HCT116 (cell line): ENCODE measurements at regions not wholly inside any gene's neighbourhood (a gene's known extent, or its start where the extent isn't known, plus 50 kb on each side); places are given as distances from the start of the nearest gene placed in this dataset.

ENCODE experiments used
- CBX3 ChIP-seq: IDR thresholded peaks from 2 replicates; pipeline ENCODE4 v1.6.1; 2012; ENCODE audit warnings: low read depth
- EZH2 ChIP-seq: fragments of 200-600 bp; sonication (generic); IDR thresholded peaks from 2 replicates; pipeline ENCODE4 v1.6.1; 2017; ENCODE audit warnings: antibody characterized with exemption, mixed run types
- EZH2phosphoT487 ChIP-seq: fragments of 200-600 bp; IDR thresholded peaks from 2 replicates; pipeline ENCODE4 v1.6.1; 2018; ENCODE audit warnings: antibody characterized with exemption, borderline replicate concordance
- FOSL1 ChIP-seq: IDR thresholded peaks from 2 replicates; pipeline ENCODE4 v1.6.1; 2012; ENCODE audit warnings: low read depth
- JUND ChIP-seq: IDR thresholded peaks from 2 replicates; pipeline ENCODE4 v1.6.1; 2012
- POLR2A ChIP-seq: IDR thresholded peaks from 2 replicates; pipeline ENCODE4 v1.7.0; 2011; ENCODE audit warnings: borderline replicate concordance; ENCODE audit not compliant: insufficient read depth, insufficient read length; ENCODE audit errors: extremely low read depth
- POLR2AphosphoS5 ChIP-seq: IDR thresholded peaks from 2 replicates; pipeline ENCODE4 v1.6.1; 2011; ENCODE audit warnings: mild to moderate bottlenecking, low read depth, low read length, moderate library complexity
- SRF ChIP-seq: IDR thresholded peaks from 2 replicates; pipeline ENCODE4 v1.6.1; 2012; ENCODE audit warnings: low read depth
- TCF7L2 ChIP-seq: IDR thresholded peaks from 2 replicates; pipeline ENCODE4 v1.7.0; 2011; ENCODE audit warnings: borderline replicate concordance, inconsistent platforms; ENCODE audit not compliant: insufficient read depth, insufficient read length; ENCODE audit errors: extremely low read depth
- ZFX ChIP-seq: fragments of 450-650 bp; IDR thresholded peaks from 2 replicates; pipeline ENCODE4 v1.6.1; 2017
- TF ChIP-seq, protein P1 (sequence below), 3 experiments: fragments of 200-600 bp in 1 of 3; sonication (generic) in 1 of 3; IDR thresholded peaks in 2 of 3; conservative IDR thresholded peaks in 1 of 3; 2 replicates each; pipeline ENCODE4 v1.5.1; 2012 to 2017; ENCODE audit warnings: low read depth in 2 of 3, low read length in 2 of 3, antibody characterized with exemption in 1 of 3, borderline replicate concordance in 1 of 3, control low read depth in 1 of 3, mild to moderate bottlenecking in 1 of 3, mixed read lengths in 1 of 3, mixed run types in 1 of 3, moderate library complexity in 1 of 3; ENCODE audit not compliant: insufficient read depth in 1 of 3
- TF ChIP-seq, protein P2 (sequence below): IDR thresholded peaks from 2 replicates; pipeline ENCODE4 v1.6.1; 2012
- TF ChIP-seq, protein P3 (sequence below): IDR thresholded peaks from 2 replicates; pipeline ENCODE4 v1.6.1; 2012; ENCODE audit warnings: low read depth

DNA sequence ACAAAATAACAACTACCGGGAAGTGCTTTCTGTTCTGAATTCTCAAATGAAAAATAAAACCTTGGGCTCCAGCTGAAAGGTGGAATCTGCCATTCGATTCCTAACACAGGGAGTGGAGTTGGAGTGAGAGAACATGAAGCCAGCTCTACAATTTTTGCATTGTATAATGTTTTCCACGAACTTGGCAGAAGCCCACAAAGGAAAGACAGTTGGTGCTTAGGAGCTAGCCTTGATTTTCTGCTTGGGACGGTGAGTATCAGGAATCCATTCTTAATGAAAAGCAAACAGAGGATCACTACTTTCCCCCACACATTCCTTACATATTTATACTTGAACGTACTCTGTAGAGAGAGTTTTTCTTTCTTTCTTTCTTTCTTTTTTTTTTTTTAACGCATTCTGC lies 74.2 kb upstream of the FBXL7 start:
- TF ChIP-seq EZH2 (no peak), ZFX (no peak), POLR2AphosphoS5 (no peak), CBX3 (no peak), EZH2phosphoT487 (no peak), TCF7L2 (no peak), POLR2A (no peak), FOSL1 (no peak), JUND (no peak), SRF (no peak)
- TF ChIP-seq, protein P1, sequence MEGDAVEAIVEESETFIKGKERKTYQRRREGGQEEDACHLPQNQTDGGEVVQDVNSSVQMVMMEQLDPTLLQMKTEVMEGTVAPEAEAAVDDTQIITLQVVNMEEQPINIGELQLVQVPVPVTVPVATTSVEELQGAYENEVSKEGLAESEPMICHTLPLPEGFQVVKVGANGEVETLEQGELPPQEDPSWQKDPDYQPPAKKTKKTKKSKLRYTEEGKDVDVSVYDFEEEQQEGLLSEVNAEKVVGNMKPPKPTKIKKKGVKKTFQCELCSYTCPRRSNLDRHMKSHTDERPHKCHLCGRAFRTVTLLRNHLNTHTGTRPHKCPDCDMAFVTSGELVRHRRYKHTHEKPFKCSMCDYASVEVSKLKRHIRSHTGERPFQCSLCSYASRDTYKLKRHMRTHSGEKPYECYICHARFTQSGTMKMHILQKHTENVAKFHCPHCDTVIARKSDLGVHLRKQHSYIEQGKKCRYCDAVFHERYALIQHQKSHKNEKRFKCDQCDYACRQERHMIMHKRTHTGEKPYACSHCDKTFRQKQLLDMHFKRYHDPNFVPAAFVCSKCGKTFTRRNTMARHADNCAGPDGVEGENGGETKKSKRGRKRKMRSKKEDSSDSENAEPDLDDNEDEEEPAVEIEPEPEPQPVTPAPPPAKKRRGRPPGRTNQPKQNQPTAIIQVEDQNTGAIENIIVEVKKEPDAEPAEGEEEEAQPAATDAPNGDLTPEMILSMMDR (IDR thresholded peaks at IDR 0.05 in 2 of 3, conservative IDR thresholded peaks at IDR 0.05 in 1 of 3; ENCODE audit: borderline replicate concordance in 1 of 3, insufficient read depth in 1 of 3, low read depth in 2 of 3, low read length in 2 of 3), result no peak
- TF ChIP-seq, protein P2, sequence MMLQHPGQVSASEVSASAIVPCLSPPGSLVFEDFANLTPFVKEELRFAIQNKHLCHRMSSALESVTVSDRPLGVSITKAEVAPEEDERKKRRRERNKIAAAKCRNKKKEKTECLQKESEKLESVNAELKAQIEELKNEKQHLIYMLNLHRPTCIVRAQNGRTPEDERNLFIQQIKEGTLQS, result no peak
- TF ChIP-seq, protein P3, sequence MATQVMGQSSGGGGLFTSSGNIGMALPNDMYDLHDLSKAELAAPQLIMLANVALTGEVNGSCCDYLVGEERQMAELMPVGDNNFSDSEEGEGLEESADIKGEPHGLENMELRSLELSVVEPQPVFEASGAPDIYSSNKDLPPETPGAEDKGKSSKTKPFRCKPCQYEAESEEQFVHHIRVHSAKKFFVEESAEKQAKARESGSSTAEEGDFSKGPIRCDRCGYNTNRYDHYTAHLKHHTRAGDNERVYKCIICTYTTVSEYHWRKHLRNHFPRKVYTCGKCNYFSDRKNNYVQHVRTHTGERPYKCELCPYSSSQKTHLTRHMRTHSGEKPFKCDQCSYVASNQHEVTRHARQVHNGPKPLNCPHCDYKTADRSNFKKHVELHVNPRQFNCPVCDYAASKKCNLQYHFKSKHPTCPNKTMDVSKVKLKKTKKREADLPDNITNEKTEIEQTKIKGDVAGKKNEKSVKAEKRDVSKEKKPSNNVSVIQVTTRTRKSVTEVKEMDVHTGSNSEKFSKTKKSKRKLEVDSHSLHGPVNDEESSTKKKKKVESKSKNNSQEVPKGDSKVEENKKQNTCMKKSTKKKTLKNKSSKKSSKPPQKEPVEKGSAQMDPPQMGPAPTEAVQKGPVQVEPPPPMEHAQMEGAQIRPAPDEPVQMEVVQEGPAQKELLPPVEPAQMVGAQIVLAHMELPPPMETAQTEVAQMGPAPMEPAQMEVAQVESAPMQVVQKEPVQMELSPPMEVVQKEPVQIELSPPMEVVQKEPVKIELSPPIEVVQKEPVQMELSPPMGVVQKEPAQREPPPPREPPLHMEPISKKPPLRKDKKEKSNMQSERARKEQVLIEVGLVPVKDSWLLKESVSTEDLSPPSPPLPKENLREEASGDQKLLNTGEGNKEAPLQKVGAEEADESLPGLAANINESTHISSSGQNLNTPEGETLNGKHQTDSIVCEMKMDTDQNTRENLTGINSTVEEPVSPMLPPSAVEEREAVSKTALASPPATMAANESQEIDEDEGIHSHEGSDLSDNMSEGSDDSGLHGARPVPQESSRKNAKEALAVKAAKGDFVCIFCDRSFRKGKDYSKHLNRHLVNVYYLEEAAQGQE, result no peak
